Endothelial cell of umbilical vein (primary cell): ENCODE measurements at regions not wholly inside any gene's neighbourhood (a gene's known extent, or its start where the extent isn't known, plus 50 kb on each side); places are given as distances from the start of the nearest gene placed in this dataset.

Experiments
- BruUV-seq: library from RNA; stranded (reverse); fragments of 400-500 nt; replicated peaks from 2 replicates; lab custom pipeline; 2021; lab: Mats Ljungman, UMichigan
- CTCF ChIA-PET: fragments of 300-600, 350-600 bp; sonication (Branson Sonifier 250); formaldehyde crosslinking; loops from one replicate; lab custom pipeline; 2021; ENCODE audit warnings: antibody characterized with exemption, inconsistent platforms; lab: Charles Lee
- POLR2A ChIA-PET: fragments of 300-600, 350-600 bp; sonication (Branson Sonifier 250); formaldehyde crosslinking; loops from one replicate; lab custom pipeline; 2021; ENCODE audit warnings: antibody characterized with exemption, inconsistent platforms; lab: Charles Lee
- DNase-seq: peaks from one replicate; pipeline ENCODE4 v3.0.0-alpha.2; 2011; ENCODE audit warnings: low read depth, low spot score
- FAIRE-seq: peaks from 2 replicates; lab custom pipeline; 2011; peaks lifted over from hg19 to GRCh38; lab: Jason Lieb, UNC
- H2AFZ ChIP-seq: 2 replicates; pipeline ENCODE4 v1.6.0; 2012; ENCODE audit warnings: low read depth, low read length, control low read depth, inconsistent platforms
- H3K27ac ChIP-seq: 2 replicates; pipeline ENCODE4 v1.5.1; 2011; ENCODE audit warnings: low read depth, mild to moderate bottlenecking, control low read depth, low read length, moderate library complexity; ENCODE audit not compliant: insufficient read depth
- H3K27me3 ChIP-seq, 2 experiments: 2 replicates each; pipeline versions ENCODE4 v1.6.0 to v1.6.1; 2011; ENCODE audit warnings: low read length in 2 of 2, mixed read lengths in 1 of 2; ENCODE audit not compliant: control insufficient read depth in 2 of 2, insufficient read depth in 2 of 2
- H3K36me3 ChIP-seq, 2 experiments: 2 replicates in 1 of 2; 3 replicates in 1 of 2; pipeline ENCODE4 v1.5.1; 2011; ENCODE audit warnings: low read length in 2 of 2, mild to moderate bottlenecking in 1 of 2, moderate library complexity in 1 of 2; ENCODE audit not compliant: control insufficient read depth in 2 of 2, insufficient read depth in 2 of 2; ENCODE audit errors: extremely low read depth in 1 of 2
- H3K4me1 ChIP-seq: 3 replicates; pipeline ENCODE4 v1.5.1; 2011; ENCODE audit warnings: mild to moderate bottlenecking, low read length; ENCODE audit not compliant: control insufficient read depth, insufficient read depth; ENCODE audit errors: extremely low read depth
- H3K4me2 ChIP-seq: 2 replicates; pipeline ENCODE4 v1.6.1; 2011; ENCODE audit warnings: low read length, control low read depth, mixed read lengths; ENCODE audit not compliant: insufficient read depth
- H3K4me3 ChIP-seq, 3 experiments: fragments of 200-600 bp in 1 of 3; sonication (generic), shearing (Covaris generic) in 1 of 3; replicated peaks in 1 of 3; 2 replicates each; pipeline ENCODE4 v1.5.1; 2011 to 2016; ENCODE audit warnings: control low read depth in 3 of 3, low read length in 3 of 3, mild to moderate bottlenecking in 2 of 3, inconsistent platforms in 1 of 3, low read depth in 1 of 3, moderate library complexity in 1 of 3; ENCODE audit not compliant: insufficient read depth in 1 of 3
- H3K79me2 ChIP-seq: 2 replicates; pipeline ENCODE4 v1.6.0; 2012; ENCODE audit warnings: low read length, inconsistent platforms; ENCODE audit not compliant: control insufficient read depth, insufficient read depth
- H3K9ac ChIP-seq: replicated peaks from 2 replicates; pipeline ENCODE3; 2011; ENCODE audit warnings: low read length, control low read depth; ENCODE audit not compliant: insufficient read depth; ENCODE audit errors: extremely low read depth
- H3K9me1 ChIP-seq: replicated peaks from 3 replicates; pipeline ENCODE4 v1.6.0; 2011; ENCODE audit warnings: mild to moderate bottlenecking, low read length; ENCODE audit not compliant: control insufficient read depth, insufficient read depth; ENCODE audit errors: extremely low read depth
- H3K9me3 ChIP-seq: replicated peaks from 2 replicates; pipeline ENCODE4 v1.5.1; 2012; ENCODE audit warnings: low read length, inconsistent platforms; ENCODE audit not compliant: control insufficient read depth, insufficient read depth
- H4K20me1 ChIP-seq: replicated peaks from 2 replicates; pipeline ENCODE3; 2011; ENCODE audit warnings: mild to moderate bottlenecking, low read length; ENCODE audit not compliant: control insufficient read depth, insufficient read depth; ENCODE audit errors: extremely low read depth
- CTCF ChIP-seq, 2 donors: IDR thresholded peaks; 1 replicate in 1 of 2; 2 replicates in 1 of 2; pipeline ENCODE4 v1.5.1; 2011; ENCODE audit warnings: low read length in 2 of 2, mild to moderate bottlenecking in 2 of 2, moderate library complexity in 2 of 2, control low read depth in 1 of 2, inconsistent platforms in 1 of 2, low read depth in 1 of 2; ENCODE audit not compliant: insufficient read depth in 1 of 2; ENCODE audit errors: extremely low read depth in 1 of 2
- EZH2 ChIP-seq: IDR thresholded peaks from 2 replicates; pipeline ENCODE4 v1.6.1; 2012; ENCODE audit warnings: borderline replicate concordance, low read depth, mild to moderate bottlenecking, moderate library complexity, low read length, inconsistent platforms; ENCODE audit not compliant: severe bottlenecking
- FOS ChIP-seq: IDR thresholded peaks from 2 replicates; pipeline ENCODE4 v1.6.1; 2011; ENCODE audit warnings: mild to moderate bottlenecking, low read length, moderate library complexity, borderline replicate concordance; ENCODE audit not compliant: insufficient read depth
- GATA2 ChIP-seq: IDR thresholded peaks from 2 replicates; pipeline ENCODE4 v1.7.0; 2011; ENCODE audit warnings: low read depth, mild to moderate bottlenecking, moderate library complexity, mixed read lengths, low read length; ENCODE audit not compliant: insufficient read length, insufficient read depth
- JUN ChIP-seq: IDR thresholded peaks from 2 replicates; pipeline ENCODE4 v1.6.1; 2011; ENCODE audit warnings: borderline replicate concordance, low read depth; ENCODE audit not compliant: insufficient read length, insufficient read depth
- MAX ChIP-seq: IDR thresholded peaks from 2 replicates; pipeline ENCODE4 v1.6.1; 2011; ENCODE audit not compliant: insufficient read depth, insufficient read length
- MYC ChIP-seq: IDR thresholded peaks from one replicate; pipeline ENCODE4 v1.6.1; 2011; ENCODE audit warnings: mild to moderate bottlenecking, low read depth, low read length
- POLR2A ChIP-seq: IDR thresholded peaks from 2 replicates; pipeline ENCODE4 v1.6.1; 2012; ENCODE audit warnings: low read depth, mild to moderate bottlenecking, control low read depth, low read length
- POLR2AphosphoS5 ChIP-seq: IDR thresholded peaks from 2 replicates; pipeline ENCODE4 v1.6.1; 2012; ENCODE audit warnings: low read depth, mild to moderate bottlenecking, control low read depth, low read length, moderate library complexity; ENCODE audit not compliant: insufficient read depth
- dilution Hi-C: fragments of 300-500 bp; cut with MboI; formaldehyde crosslinking; loops from one replicate; pipeline ENCODE4 v1.15.0; 2019; ENCODE audit warnings: low sequenced_read_pairs; ENCODE audit not compliant: extremely low pct_ligation_motif_present
- intact Hi-C: fragments of 100-400 bp; cut with micrococcal nuclease; formaldehyde crosslinking; loops from one replicate; pipeline ENCODE4 v1.10.0; 2022

GRCh38 chr3:76694063-76694462 is 345.8 kb upstream of the ROBO2 start:
- H3K27ac ChIP-seq = no peak overlapping the region
- H3K9me3 ChIP-seq = peaks cover 4% of the 10 kb centered on the region
- no peaks in the 10 kb centered on the region for H3K9me1 ChIP-seq
- DNase-seq (no peak), FAIRE-seq (no peak)
- H3K27me3 ChIP-seq = no peaks in the 10 kb centered on the region
- ChIA-PET POLR2A (no interaction called here), CTCF (no interaction called here)
- intact Hi-C loops (no loop called here), dilution Hi-C loops (no loop called here)
- no peak overlapping the region for H3K9ac ChIP-seq
- BruUV-seq = no TSS peak
- TF ChIP-seq MAX = no peak
- no peak for TF ChIP-seq GATA2
- TF ChIP-seq EZH2 = no peak
- no peak for TF ChIP-seq JUN
- no peak for TF ChIP-seq POLR2A
- TF ChIP-seq POLR2AphosphoS5 = no peak
- no peak for TF ChIP-seq CTCF (IDR thresholded peaks at IDR 0.05; ENCODE audit: extremely low read depth in 1 of 2, insufficient read depth in 1 of 2, low read depth in 1 of 2, low read length in 2 of 2)
- TF ChIP-seq FOS = no peak
- no peak for TF ChIP-seq MYC
- no peaks in the 10 kb centered on the region for H3K4me1 ChIP-seq
- no peak overlapping the region for H3K4me2 ChIP-seq
- H3K79me2 ChIP-seq = no peaks in the 10 kb centered on the region
- H2AFZ ChIP-seq = no peak overlapping the region
- no peak overlapping the region for H3K4me3 ChIP-seq
- H3K36me3 ChIP-seq = no peaks in the 10 kb centered on the region
- no peaks in the 10 kb centered on the region for H4K20me1 ChIP-seq
